ENCODE measurements at regions not wholly inside any gene's neighbourhood (a gene's known extent, or its start where the extent isn't known, plus 50 kb on each side); places are given as distances from the start of the nearest gene placed in this dataset.

DNA sequence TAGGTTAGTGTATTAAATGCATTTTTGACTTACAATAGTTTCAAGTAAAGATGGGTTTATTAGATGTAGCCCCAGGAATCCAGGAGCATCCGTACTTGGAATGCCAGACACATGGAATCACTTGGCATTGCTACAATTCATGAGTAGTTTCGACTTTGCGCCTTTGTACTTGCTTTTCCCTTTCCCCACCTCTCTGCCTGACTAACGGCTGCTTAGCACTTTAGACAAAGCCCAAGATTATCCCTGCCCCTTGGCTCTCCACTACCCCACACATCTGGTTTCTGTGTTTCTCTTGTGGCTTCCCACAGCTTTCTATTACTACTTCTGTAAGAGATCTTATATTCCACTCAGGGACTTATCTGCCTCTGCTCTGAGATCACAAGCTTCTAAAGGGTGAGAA is 397.7 kb upstream of the POU3F1 start:
- TF ChIP-seq CTCF (IDR thresholded peaks at IDR 0.05) (no peak), POLR2A (IDR thresholded peaks at IDR 0.05) (no peak)

All from adrenal gland (tissue), 5 donors.